ENCODE measurements at regions not wholly inside any gene's neighbourhood (a gene's known extent, or its start where the extent isn't known, plus 50 kb on each side); places are given as distances from the start of the nearest gene placed in this dataset.

GRCh38 chr4:64121803-64122202 lies 287.4 kb downstream of the TECRL start:
- TF ChIP-seq POLR2A (IDR thresholded peaks at IDR 0.05) = no peak
- TF ChIP-seq, protein P1, sequence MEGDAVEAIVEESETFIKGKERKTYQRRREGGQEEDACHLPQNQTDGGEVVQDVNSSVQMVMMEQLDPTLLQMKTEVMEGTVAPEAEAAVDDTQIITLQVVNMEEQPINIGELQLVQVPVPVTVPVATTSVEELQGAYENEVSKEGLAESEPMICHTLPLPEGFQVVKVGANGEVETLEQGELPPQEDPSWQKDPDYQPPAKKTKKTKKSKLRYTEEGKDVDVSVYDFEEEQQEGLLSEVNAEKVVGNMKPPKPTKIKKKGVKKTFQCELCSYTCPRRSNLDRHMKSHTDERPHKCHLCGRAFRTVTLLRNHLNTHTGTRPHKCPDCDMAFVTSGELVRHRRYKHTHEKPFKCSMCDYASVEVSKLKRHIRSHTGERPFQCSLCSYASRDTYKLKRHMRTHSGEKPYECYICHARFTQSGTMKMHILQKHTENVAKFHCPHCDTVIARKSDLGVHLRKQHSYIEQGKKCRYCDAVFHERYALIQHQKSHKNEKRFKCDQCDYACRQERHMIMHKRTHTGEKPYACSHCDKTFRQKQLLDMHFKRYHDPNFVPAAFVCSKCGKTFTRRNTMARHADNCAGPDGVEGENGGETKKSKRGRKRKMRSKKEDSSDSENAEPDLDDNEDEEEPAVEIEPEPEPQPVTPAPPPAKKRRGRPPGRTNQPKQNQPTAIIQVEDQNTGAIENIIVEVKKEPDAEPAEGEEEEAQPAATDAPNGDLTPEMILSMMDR (IDR thresholded peaks at IDR 0.05) = no peak
